SK-N-SH (cell line): ENCODE measurements at regions not wholly inside any gene's neighbourhood (a gene's known extent, or its start where the extent isn't known, plus 50 kb on each side); places are given as distances from the start of the nearest gene placed in this dataset.

Experiments
- CTCF ChIA-PET: fragments of 300-600, 350-600 bp; formaldehyde crosslinking; extraction: SDS; loops from one replicate; lab custom pipeline; 2021; lab: Yijun Ruan, JAX
- POLR2A ChIA-PET: fragments of 350-600 bp; sonication (Branson Sonifier 250); formaldehyde crosslinking; extraction: SDS; loops from one replicate; lab custom pipeline; 2020; ENCODE audit warnings: antibody characterized with exemption, inconsistent platforms; lab: Yijun Ruan, JAX
- DNase-seq: peaks from one replicate; pipeline ENCODE4 v3.0.0; 2012
- H2AFZ ChIP-seq: fragments of 200-600 bp; sonication (generic); 2 replicates; pipeline ENCODE4 v1.8.1; 2016; ENCODE audit warnings: antibody characterized with exemption, mild to moderate bottlenecking, low read depth
- H3F3A ChIP-seq: fragments of 200-600 bp; sonication (generic); replicated peaks from 2 replicates; pipeline ENCODE3; 2016; ENCODE audit warnings: antibody characterized with exemption, mild to moderate bottlenecking; ENCODE audit not compliant: insufficient read depth
- H3K27ac ChIP-seq, 2 experiments: fragments of 200-500 bp in 1 of 2; fragments of 200-600 bp in 1 of 2; sonication (Bioruptor generic) in 1 of 2; sonication (generic), shearing (Covaris generic) in 1 of 2; 2 replicates each; pipeline versions ENCODE4 v1.5.1 to v1.6.1; 2014 to 2016; ENCODE audit warnings: low read depth in 2 of 2, inconsistent platforms in 1 of 2, low read length in 1 of 2, mild to moderate bottlenecking in 1 of 2, mixed read lengths in 1 of 2
- H3K27me3 ChIP-seq: fragments of 200-600 bp; sonication (generic), shearing (Covaris generic); 2 replicates; pipeline ENCODE4 v1.6.1; 2016; ENCODE audit warnings: mixed run types; ENCODE audit not compliant: insufficient read depth
- H3K36me3 ChIP-seq, 2 experiments: fragments of 200-500 bp in 1 of 2; fragments of 200-600 bp in 1 of 2; sonication (Bioruptor generic) in 1 of 2; sonication (generic) in 1 of 2; replicated peaks in 1 of 2; 2 replicates each; pipeline versions ENCODE3 to v1.5.1; 2014 to 2016; ENCODE audit warnings: low read length in 1 of 2, mild to moderate bottlenecking in 1 of 2; ENCODE audit not compliant: insufficient read depth in 2 of 2, control insufficient read depth in 1 of 2
- H3K4me1 ChIP-seq, 2 experiments: fragments of 200-500 bp in 1 of 2; fragments of 200-600 bp in 1 of 2; sonication (Bioruptor generic) in 1 of 2; sonication (generic), shearing (Covaris generic) in 1 of 2; 2 replicates each; pipeline versions ENCODE4 v1.5.1 to v1.6.1; 2014 to 2016; ENCODE audit warnings: low read depth in 1 of 2, low read length in 1 of 2, mixed run types in 1 of 2; ENCODE audit not compliant: insufficient read depth in 2 of 2, control insufficient read depth in 1 of 2
- H3K4me2 ChIP-seq: fragments of 200-600 bp; sonication (generic), shearing (Covaris generic); 2 replicates; pipeline ENCODE4 v1.6.1; 2017; ENCODE audit warnings: mixed run types
- H3K4me3 ChIP-seq, 2 experiments: fragments of 200-500 bp in 1 of 2; fragments of 200-600 bp in 1 of 2; sonication (Bioruptor generic) in 1 of 2; sonication (generic), shearing (Covaris generic) in 1 of 2; 2 replicates each; pipeline versions ENCODE4 v1.5.1 to v1.8.1; 2014 to 2016; ENCODE audit warnings: low read depth in 2 of 2, inconsistent platforms in 1 of 2, low read length in 1 of 2, mild to moderate bottlenecking in 1 of 2, mixed read lengths in 1 of 2, moderate library complexity in 1 of 2
- H3K79me2 ChIP-seq: fragments of 200-600 bp; sonication (generic); 2 replicates; pipeline ENCODE4 v1.8.1; 2017; ENCODE audit warnings: mild to moderate bottlenecking; ENCODE audit not compliant: insufficient read depth
- H3K9ac ChIP-seq: fragments of 200-600 bp; sonication (generic); 2 replicates; pipeline ENCODE4 v1.6.1; 2017; ENCODE audit warnings: mixed run types
- H3K9me2 ChIP-seq: fragments of 200-600 bp; sonication (generic); 2 replicates; pipeline ENCODE4 v1.6.1; 2017; ENCODE audit warnings: mixed run types
- H3K9me3 ChIP-seq: fragments of 200-600 bp; sonication (generic); 2 replicates; pipeline ENCODE4 v1.6.1; 2017; ENCODE audit warnings: mixed run types, mild to moderate bottlenecking, moderate library complexity
- H4K20me1 ChIP-seq: fragments of 200-600 bp; sonication (generic); 2 replicates; pipeline ENCODE4 v1.6.1; 2017; ENCODE audit warnings: mild to moderate bottlenecking, mixed run types; ENCODE audit not compliant: insufficient read depth
- ELF1 ChIP-seq: IDR thresholded peaks from 2 replicates; pipeline ENCODE4 v1.4.0; 2012
- EP300 ChIP-seq, 2 experiments: IDR thresholded peaks; 2 replicates each; pipeline versions ENCODE4 v1.4.0 to v1.6.1; 2012; ENCODE audit warnings: borderline replicate concordance in 1 of 2, low read depth in 1 of 2, low read length in 1 of 2
- FOSL2 ChIP-seq: IDR thresholded peaks from 2 replicates; pipeline ENCODE4 v1.4.0; 2012; ENCODE audit warnings: low read depth, mild to moderate bottlenecking, moderate library complexity, borderline replicate concordance
- FOXJ3 ChIP-seq: sonication (generic); formaldehyde crosslinking; IDR thresholded peaks from 2 replicates; pipeline ENCODE4 v1.5.1; 2020; ENCODE audit warnings: mild to moderate bottlenecking, missing genetic modification reagents
- GATA2 ChIP-seq: sonication (generic); formaldehyde crosslinking; IDR thresholded peaks from 2 replicates; pipeline ENCODE4 v1.5.0; 2020; ENCODE audit warnings: mild to moderate bottlenecking, missing genetic modification reagents
- NRF1 ChIP-seq: IDR thresholded peaks from 2 replicates; pipeline ENCODE4 v1.6.1; 2012; ENCODE audit warnings: low read depth, mild to moderate bottlenecking, low read length
- POLR2AphosphoS5 ChIP-seq: IDR thresholded peaks from 2 replicates; pipeline ENCODE4 v1.6.1; 2012; ENCODE audit warnings: low read depth, low read length
- RAD21 ChIP-seq: IDR thresholded peaks from 2 replicates; pipeline ENCODE4 v1.6.1; 2012; ENCODE audit warnings: mild to moderate bottlenecking, low read length
- RFX5 ChIP-seq: IDR thresholded peaks from 2 replicates; pipeline ENCODE4 v1.6.1; 2012; ENCODE audit warnings: mild to moderate bottlenecking, improper control_type of control experiment, low read length
- SIN3A ChIP-seq: IDR thresholded peaks from 2 replicates; pipeline ENCODE4 v1.6.1; 2012; ENCODE audit warnings: low read depth, mild to moderate bottlenecking, low read length, moderate library complexity, borderline replicate concordance
- TCF12 ChIP-seq: IDR thresholded peaks from 2 replicates; pipeline ENCODE4 v1.4.0; 2012
- WGBS: methylation state at CpG from one replicate; pipeline ENCODE4 v1.1.6; 2017; ENCODE audit warnings: low lambda C conversion rate; 5-methylcytosine and 5-hydroxymethylcytosine counted together
- TF ChIP-seq, protein P1 (sequence below): fragments of 150-350 bp; IDR thresholded peaks from 2 replicates; pipeline ENCODE4 v1.6.1; 2017; ENCODE audit warnings: antibody characterized with exemption, low read length, low read depth, borderline replicate concordance
- TF ChIP-seq, protein P2 (sequence below): IDR thresholded peaks from 2 replicates; pipeline ENCODE4 v1.4.0; 2012; ENCODE audit warnings: low read depth, borderline replicate concordance
- TF ChIP-seq, protein P3 (sequence below): IDR thresholded peaks from 2 replicates; pipeline ENCODE4 v1.6.1; 2012; ENCODE audit warnings: mild to moderate bottlenecking, low read depth, low read length, moderate library complexity
- TF ChIP-seq, protein P4 (sequence below): fragments of 200-600 bp; sonication (generic); IDR thresholded peaks from 2 replicates; pipeline ENCODE4 v1.6.1; 2017; ENCODE audit warnings: antibody characterized with exemption, mild to moderate bottlenecking, moderate library complexity

DNA sequence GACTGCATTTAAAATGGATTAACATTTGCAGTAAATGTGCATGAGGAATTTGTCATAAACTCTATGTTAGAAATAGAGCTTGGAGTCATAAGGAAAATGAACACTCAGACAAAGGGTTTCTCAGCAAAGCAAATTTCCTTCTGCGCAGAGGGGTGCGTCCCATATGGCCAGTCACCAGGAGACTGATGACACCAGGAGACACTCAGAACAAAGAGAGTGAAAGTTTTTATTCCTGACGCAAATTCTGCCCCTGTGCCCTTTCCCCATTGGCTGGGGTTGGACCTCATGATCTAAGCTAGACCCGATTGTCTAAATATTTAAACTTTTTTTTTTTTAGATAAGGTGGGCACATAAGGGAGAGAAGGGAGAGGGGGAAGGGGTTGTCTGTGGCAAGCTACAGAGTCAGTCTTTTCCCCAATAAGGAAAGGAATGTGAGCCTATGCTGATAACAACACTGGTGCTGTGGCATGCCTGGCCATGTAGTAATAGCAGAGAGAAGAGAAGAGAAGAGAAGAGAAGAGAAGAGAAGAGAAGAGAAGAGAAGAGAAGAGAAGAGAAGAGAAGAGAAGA lies 202.0 kb downstream of the POM121L12 start:
- Histone ChIP-seq H3K79me2 (no peaks in the 10 kb centered on the region), H2AFZ (no peak overlapping the region), H3K4me2 (no peak overlapping the region), H3K9ac (no peak overlapping the region), H3F3A (no peaks in the 10 kb centered on the region), H3K36me3 (no peaks in the 10 kb centered on the region), H3K9me3 (peaks cover 18% of the 10 kb centered on the region), H4K20me1 (no peaks in the 10 kb centered on the region), H3K4me1 (no peaks in the 10 kb centered on the region), H3K4me3 (no peak overlapping the region), H3K9me2 (peaks cover 5% of the 10 kb centered on the region), H3K27ac (no peak overlapping the region), H3K27me3 (no peaks in the 10 kb centered on the region)
- ChIA-PET CTCF (no interaction called here), POLR2A (no interaction called here)
- TF ChIP-seq RAD21 (no peak), ELF1 (no peak), FOSL2 (no peak), EP300 (IDR thresholded peaks at IDR 0.05; ENCODE audit: borderline replicate concordance in 1 of 2, low read depth in 1 of 2, low read length in 1 of 2) (no peak), SIN3A (no peak), TCF12 (no peak), FOXJ3 (CRISPR knock-in tag) (no peak), RFX5 (no peak), POLR2AphosphoS5 (no peak), GATA2 (CRISPR knock-in tag) (no peak), NRF1 (no peak)
- TF ChIP-seq, protein P1, sequence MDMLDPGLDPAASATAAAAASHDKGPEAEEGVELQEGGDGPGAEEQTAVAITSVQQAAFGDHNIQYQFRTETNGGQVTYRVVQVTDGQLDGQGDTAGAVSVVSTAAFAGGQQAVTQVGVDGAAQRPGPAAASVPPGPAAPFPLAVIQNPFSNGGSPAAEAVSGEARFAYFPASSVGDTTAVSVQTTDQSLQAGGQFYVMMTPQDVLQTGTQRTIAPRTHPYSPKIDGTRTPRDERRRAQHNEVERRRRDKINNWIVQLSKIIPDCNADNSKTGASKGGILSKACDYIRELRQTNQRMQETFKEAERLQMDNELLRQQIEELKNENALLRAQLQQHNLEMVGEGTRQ: no peak
- TF ChIP-seq, protein P2, sequence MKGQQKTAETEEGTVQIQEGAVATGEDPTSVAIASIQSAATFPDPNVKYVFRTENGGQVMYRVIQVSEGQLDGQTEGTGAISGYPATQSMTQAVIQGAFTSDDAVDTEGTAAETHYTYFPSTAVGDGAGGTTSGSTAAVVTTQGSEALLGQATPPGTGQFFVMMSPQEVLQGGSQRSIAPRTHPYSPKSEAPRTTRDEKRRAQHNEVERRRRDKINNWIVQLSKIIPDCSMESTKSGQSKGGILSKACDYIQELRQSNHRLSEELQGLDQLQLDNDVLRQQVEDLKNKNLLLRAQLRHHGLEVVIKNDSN: no peak
- TF ChIP-seq, protein P3, sequence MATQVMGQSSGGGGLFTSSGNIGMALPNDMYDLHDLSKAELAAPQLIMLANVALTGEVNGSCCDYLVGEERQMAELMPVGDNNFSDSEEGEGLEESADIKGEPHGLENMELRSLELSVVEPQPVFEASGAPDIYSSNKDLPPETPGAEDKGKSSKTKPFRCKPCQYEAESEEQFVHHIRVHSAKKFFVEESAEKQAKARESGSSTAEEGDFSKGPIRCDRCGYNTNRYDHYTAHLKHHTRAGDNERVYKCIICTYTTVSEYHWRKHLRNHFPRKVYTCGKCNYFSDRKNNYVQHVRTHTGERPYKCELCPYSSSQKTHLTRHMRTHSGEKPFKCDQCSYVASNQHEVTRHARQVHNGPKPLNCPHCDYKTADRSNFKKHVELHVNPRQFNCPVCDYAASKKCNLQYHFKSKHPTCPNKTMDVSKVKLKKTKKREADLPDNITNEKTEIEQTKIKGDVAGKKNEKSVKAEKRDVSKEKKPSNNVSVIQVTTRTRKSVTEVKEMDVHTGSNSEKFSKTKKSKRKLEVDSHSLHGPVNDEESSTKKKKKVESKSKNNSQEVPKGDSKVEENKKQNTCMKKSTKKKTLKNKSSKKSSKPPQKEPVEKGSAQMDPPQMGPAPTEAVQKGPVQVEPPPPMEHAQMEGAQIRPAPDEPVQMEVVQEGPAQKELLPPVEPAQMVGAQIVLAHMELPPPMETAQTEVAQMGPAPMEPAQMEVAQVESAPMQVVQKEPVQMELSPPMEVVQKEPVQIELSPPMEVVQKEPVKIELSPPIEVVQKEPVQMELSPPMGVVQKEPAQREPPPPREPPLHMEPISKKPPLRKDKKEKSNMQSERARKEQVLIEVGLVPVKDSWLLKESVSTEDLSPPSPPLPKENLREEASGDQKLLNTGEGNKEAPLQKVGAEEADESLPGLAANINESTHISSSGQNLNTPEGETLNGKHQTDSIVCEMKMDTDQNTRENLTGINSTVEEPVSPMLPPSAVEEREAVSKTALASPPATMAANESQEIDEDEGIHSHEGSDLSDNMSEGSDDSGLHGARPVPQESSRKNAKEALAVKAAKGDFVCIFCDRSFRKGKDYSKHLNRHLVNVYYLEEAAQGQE: no peak
- TF ChIP-seq, protein P4, sequence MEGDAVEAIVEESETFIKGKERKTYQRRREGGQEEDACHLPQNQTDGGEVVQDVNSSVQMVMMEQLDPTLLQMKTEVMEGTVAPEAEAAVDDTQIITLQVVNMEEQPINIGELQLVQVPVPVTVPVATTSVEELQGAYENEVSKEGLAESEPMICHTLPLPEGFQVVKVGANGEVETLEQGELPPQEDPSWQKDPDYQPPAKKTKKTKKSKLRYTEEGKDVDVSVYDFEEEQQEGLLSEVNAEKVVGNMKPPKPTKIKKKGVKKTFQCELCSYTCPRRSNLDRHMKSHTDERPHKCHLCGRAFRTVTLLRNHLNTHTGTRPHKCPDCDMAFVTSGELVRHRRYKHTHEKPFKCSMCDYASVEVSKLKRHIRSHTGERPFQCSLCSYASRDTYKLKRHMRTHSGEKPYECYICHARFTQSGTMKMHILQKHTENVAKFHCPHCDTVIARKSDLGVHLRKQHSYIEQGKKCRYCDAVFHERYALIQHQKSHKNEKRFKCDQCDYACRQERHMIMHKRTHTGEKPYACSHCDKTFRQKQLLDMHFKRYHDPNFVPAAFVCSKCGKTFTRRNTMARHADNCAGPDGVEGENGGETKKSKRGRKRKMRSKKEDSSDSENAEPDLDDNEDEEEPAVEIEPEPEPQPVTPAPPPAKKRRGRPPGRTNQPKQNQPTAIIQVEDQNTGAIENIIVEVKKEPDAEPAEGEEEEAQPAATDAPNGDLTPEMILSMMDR: no peak
- DNase-seq: no peak
- WGBS: 38% methylated on average over 4 of the region's 4 CpGs
